ENCODE measurements at regions not wholly inside any gene's neighbourhood (a gene's known extent, or its start where the extent isn't known, plus 50 kb on each side); places are given as distances from the start of the nearest gene placed in this dataset.

- no peak for ATAC-seq
Measured at GRCh38 chr17:77590951-77591735, 367.4 kb upstream of the TNRC6C start.

GRCh38 chr17:77592106-77592865 lies 366.2 kb upstream of the TNRC6C start:
- ATAC-seq = no peak

- no peak for ATAC-seq
Measured at GRCh38 chr17:77593081-77593480, 365.4 kb upstream of the TNRC6C start.

- no peak for ATAC-seq
Measured at GRCh38 chr17:77594416-77595209, 363.9 kb upstream of the TNRC6C start.

- no peak for ATAC-seq
Measured at GRCh38 chr17:77596491-77597417, 361.7 kb upstream of the TNRC6C start.

GRCh38 chr17:77597418-77598240 lies 360.9 kb upstream of the TNRC6C start:
- no peak for ATAC-seq

GRCh38 chr17:77598241-77598620 lies 360.3 kb upstream of the TNRC6C start:
- no peak for ATAC-seq

GRCh38 chr17:77599699-77600098 lies 358.8 kb upstream of the TNRC6C start:
- no peak for ATAC-seq

- ATAC-seq = no peak
Measured at GRCh38 chr17:77600346-77600745, 358.2 kb upstream of the TNRC6C start.

- ATAC-seq = no peak
Measured at GRCh38 chr17:77601054-77601979, 357.2 kb upstream of the TNRC6C start.

GRCh38 chr17:77602062-77602746 lies 356.3 kb upstream of the TNRC6C start:
- ATAC-seq = no peak

GRCh38 chr17:77602883-77603640 lies 355.4 kb upstream of the TNRC6C start:
- no peak for ATAC-seq

- ATAC-seq = no peak
Measured at GRCh38 chr17:77604301-77604972, 354.1 kb upstream of the TNRC6C start.

GRCh38 chr17:77604973-77605313 lies 353.6 kb upstream of the TNRC6C start:
- ATAC-seq = no peak

- ATAC-seq = no peak
Measured at GRCh38 chr17:77606146-77606864, 352.2 kb upstream of the TNRC6C start.

GRCh38 chr17:77606865-77607210 lies 351.7 kb upstream of the TNRC6C start:
- ATAC-seq = no peak

GRCh38 chr17:77607606-77608005 lies 350.9 kb upstream of the TNRC6C start:
- ATAC-seq = no peak

GRCh38 chr17:77608431-77608830 lies 350.1 kb upstream of the TNRC6C start:
- no peak for ATAC-seq

Measured in activated CD4-positive, CD25-positive, alpha-beta regulatory T cell treated with anti-CD3 and anti-CD28 coated beads, Interleukin-2, amount 50 U/mL, for 24 hours (primary cell).